EH (cell line): ENCODE measurements at regions not wholly inside any gene's neighbourhood (a gene's known extent, or its start where the extent isn't known, plus 50 kb on each side); places are given as distances from the start of the nearest gene placed in this dataset.
"Not testable (repeated sequence)": the region's sequence is repeated elsewhere in the genome, so short reads cannot be mapped to it uniquely, and the experiment has no call there.

Source experiments
- DNase-seq: peaks from one replicate; pipeline ENCODE4 v3.0.0-alpha.2; 2015; ENCODE audit warnings: low read depth

DNA sequence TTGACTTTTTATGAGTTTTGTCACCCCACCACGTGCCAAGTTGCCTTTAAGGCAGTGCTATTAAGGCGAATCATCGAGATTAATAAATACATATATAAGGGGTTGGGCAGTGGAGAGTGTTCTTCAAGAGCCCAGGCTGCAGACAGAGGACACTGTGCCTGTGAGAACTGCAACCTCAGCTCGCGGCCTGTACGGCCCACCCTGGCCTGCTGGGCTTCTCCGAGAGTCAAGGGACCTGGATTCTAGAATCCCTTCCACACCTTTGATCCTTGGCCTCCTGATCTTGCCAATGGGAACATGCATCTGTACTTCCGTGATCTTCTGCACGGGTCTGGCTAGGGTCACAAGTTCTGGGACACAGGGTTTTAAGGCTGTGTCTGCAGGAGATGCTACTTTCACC is 54.5 kb downstream of the IRX5 start:
- DNase-seq = no peak

DNA sequence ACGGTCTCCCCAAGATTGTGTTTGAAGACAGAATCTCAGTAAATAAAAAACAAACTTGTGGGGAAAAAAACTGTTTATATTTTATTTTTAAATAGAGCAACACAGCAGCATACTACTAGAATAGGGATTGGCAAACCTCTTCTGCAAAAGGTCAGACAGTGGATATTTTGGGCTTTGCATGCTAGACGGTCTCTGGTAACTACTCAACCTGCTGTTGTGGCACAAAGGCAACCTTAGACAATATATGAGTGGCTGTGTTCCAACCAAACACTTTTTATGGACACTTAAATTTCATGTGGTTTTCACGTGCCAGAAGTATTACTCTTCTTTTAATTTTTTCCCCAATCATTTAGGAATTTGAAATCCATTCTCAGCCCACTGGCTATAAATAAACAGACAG is 55.0 kb downstream of the IRX5 start:
- DNase-seq = no peak

DNA sequence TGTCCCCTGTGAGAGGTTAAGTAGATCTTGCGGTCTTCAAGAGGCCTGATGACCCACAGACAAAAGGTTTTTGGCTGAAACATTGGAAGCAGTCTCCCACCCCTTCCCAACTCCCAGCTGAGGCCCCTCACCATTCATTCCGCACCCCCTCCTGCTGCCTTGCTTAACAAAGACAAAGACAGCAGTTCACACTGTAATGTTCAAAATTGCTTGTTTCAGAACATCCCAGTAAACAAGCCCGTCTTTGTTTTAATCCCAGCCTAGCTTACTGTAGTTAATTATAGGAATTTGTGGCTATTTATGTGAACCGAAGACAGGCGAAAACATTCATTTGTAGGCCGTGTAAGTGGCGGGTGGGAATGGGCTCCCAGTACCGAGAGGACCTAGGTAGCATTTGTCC is 55.7 kb downstream of the IRX5 start:
- DNase-seq = no peak

DNA sequence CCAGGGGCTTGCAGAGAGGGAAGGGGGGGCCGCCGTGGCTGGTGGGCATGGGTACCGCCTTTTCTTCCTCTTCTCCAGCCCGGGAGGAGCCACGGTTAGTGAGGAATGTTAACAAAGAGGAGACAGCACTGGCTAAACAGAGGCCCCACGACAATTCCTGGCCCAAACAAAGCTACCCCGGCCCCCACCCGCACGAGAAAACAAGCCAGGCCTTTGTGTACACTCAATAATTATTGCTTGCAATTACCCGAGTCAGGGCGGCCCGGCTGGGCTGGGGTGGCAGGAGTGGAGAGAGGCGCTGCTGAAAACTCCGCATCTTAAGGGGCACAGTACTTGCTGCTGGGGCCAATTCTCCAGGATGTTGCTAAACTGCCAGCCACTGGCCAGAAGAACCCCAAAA is 56.4 kb downstream of the IRX5 start:
- no peak for DNase-seq

DNA sequence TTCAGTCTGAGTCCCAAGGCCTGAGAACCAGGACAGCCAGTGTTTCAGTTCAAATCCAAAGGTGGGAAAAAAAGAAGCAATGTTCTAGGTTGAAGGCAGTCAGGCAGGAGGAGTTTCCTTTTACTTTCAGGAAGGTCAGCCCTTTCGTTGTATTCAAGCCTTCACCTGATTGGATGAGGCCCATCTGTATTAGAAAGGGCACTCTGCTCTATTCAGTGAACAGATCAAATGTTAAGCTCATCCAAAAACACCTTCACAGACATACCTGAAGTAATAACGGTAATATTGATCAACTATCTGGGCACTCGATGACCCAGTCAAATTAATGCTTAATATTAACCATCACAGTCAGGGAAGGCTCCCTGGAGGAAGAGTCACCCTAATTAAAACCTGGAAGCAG is 60.9 kb downstream of the IRX5 start:
- DNase-seq = no peak

DNA sequence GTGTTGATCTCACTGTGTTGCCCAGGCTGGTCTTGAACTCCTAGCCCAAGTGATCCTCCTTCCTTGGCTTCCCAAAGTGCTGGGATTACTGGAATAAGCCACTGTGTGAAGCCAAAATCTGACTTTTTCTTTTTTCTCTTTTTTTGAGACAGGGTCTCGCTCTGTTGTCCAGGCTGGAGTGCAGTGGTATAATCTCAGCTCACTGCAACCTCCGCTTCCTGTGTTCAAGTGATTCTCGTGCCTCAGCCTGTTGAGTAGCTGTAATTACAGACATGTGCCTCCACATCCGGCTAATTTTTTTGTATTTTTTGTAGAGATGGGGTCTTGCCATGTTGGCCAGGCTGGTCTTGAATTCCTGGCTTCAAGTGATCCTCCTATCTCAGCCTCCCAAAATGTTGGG is 61.3 kb downstream of the IRX5 start:
- not testable (repeated sequence) for DNase-seq

DNA sequence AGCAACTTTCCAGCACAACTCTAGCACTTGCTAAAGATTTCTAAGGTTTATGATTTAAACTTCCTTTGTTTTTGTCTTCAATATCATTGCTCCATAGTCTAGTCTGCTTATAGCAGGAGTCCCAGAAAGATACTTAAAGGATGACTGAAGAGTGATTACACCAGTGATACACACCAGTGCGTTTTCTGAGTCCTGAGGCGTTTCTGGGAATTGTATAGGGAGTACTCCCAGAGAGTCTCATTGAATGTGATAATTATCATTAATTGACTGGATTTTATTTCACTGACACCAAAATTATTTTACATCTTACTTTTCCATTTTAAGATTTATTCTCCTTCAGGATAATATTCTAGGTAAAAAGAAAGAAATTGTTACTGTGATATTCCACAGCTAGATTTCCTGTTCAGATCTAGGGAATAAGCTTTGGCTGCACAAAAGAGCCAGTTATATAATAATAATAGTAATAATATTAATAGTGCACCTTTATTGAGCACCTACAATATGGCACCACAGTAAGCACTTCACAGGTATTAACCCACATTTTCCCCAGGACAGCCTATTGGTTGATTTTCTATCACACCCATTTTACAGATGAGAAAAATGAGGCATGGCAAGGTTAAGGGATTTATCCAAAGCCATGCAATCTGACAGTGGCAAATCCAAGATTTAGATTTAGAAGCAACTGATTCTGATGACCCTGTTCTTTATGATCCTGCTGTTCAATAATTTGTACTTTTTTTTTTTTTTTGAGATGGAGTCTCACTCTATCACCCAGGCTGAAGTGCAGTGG is 62.6 kb downstream of the IRX5 start:
- no peak for DNase-seq

DNA sequence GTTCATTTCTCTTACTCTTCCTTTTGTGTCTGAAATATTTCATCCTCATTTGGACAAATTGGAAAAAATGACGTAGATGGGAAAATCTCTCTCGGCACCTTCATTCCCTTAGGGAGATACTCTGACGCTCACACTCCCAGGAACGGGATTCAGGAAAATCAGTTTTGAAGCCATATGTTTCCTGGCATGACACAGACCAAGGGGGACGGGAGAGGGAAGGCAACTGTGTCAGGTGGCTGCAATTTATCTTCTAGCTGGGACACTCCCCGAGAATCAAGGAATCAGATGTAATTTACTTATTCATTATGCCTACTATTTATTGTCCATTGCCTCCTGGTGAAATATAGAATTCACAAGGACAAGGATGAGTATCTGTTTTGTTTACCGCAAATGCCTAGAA is 65.5 kb downstream of the IRX5 start:
- no peak for DNase-seq

DNA sequence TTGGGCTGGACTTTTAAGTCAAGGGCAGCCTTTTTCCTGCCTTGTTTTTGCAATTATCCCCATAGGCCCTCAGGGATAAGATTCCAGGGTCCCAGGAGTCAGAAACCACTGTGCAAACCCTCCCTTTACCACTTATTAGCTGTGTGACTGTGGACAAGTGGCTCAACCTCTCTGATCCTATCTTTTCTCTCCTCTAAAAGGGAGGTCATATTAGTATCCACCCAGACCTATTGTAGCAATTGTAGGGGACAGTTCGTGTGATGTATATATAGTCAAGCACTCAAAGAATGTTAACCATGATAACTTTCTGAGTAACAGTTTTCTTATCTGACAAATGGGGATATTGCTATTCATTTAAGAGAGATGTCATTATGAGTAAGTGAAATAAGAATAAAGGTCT is 68.2 kb downstream of the IRX5 start:
- no peak for DNase-seq

DNA sequence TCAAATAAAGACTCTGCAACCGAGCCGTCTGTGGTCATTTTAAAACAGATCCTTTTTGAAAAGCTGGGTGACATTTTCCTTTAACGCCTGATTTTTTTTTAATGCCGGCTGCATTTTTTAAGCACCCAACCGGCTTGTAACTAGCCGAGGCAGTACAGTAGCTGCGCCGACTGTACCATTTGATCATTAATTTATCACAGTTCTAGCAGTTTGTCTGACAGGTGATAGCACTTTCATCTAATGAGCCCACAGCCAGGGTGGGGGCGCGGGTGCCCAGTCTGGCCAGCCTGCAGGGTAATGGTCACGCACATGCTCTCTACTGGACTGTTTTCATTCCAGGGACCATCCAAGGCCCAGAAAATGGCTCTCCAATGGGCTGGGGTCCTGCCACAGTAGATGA is 68.8 kb downstream of the IRX5 start:
- DNase-seq = no peak

DNA sequence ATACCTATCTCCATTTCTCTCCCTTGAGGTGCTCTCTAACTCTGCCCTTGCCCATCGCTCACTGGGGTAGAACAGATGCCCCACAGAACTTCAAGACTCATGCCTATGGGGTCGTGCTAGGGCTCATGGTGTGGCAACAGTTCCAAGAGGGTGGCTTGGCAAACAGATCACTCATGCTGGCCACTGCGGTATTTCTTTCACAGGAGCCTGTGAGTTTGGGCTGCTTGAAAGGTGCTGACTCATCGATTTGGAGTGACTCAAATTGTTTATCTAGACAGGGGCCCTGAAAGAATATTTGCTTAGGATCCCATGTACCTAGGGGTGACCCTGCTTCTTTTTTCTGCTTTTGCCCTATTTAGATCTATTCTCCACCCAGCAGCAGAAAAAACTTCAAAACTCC is 69.9 kb downstream of the IRX5 start:
- no peak for DNase-seq

DNA sequence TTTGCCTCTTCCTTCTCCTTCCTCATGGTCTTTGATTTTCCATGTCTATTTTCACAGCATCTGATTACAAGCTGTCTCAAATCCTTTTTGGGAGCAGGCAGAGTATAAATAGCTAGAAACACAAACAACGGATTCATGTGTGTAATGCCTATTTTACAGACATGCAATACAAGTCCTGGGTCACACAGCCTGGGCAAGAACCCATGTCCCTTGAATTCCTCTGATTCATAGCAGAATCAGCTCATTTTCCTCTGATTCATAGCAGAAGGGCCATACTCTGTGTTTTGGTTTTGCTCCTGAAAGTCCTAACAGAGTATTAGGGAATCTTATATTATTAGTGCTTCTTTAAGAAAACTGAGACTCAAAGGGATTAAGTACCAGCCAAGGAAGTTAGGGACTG is 71.3 kb downstream of the IRX5 start:
- DNase-seq = peak; percentile 26

DNA sequence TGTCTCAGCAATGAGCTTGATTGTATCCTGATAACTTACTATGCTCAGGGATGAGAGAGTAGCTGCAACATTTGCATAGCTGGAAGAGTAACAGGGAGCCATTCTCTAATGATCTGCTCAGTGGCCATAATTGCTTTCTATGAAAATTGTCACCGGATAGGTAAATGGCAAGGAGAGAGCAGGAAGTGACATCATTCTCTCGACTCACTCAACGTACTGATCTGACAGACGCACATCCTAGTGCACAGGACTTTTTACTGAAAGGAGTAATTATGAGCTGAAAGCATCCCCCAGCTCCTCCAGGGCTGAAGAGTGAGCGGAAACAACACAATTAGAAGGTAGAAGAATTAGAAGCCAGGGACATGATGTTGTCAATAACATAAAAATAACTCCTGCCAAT is 71.8 kb downstream of the IRX5 start:
- no peak for DNase-seq

DNA sequence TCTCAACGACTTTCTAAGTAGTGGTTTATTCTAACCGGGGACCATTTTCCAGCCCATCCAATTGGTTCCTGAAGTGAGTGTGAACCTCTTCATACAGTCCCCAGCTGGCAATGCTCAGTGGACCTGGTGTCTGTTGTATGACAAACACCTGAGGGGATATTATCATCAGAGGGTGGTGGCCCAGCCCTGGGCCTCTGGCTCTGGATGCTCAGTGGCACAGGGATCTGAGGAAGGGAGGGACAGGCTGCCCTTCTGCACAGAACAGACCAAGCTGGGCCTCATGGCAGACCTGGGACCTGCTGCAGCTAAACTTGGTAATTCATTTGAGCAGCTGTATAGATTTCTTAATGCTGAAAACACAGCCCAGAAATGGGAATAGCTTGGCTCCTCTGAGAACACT is 72.6 kb downstream of the IRX5 start:
- no peak for DNase-seq

DNA sequence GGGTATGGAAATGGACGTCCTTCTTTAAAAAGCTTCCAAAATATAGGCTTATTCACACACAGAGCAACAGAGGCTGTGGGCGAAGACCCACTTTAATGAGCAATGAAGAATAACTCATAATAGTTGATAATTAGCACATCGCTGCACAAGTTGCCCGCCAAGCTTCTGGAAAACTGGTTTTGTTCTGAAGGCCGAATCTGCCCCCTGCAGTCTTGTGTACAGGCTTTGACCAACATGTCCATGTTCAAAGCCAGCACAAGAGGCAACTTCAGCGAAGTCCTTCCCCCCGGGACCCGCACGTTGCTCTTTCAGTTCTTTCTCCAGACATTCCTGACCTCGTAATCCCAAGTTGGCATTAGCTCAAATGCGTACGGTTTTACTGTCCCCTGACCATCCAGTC is 73.3 kb downstream of the IRX5 start:
- no peak for DNase-seq

DNA sequence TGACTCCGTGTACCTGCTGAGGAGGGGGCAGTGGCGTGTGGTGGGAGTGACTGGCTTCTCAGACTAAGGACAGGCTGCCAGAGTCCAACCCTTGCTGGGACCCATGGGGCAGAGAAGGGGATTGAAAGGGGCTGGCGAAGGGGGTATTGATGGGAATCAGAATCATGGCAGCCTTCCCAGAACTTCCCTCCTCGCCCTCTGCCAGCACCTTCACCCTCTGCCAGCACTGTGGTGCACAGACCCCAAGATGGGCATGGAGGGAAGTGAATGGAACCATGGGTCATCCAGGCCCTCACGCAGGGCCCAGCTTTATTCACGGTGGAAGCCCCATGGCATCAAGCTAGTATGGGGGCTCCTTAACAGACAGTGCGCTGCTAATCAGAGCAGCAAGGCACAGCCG is 76.8 kb downstream of the IRX5 start:
- DNase-seq = no peak

DNA sequence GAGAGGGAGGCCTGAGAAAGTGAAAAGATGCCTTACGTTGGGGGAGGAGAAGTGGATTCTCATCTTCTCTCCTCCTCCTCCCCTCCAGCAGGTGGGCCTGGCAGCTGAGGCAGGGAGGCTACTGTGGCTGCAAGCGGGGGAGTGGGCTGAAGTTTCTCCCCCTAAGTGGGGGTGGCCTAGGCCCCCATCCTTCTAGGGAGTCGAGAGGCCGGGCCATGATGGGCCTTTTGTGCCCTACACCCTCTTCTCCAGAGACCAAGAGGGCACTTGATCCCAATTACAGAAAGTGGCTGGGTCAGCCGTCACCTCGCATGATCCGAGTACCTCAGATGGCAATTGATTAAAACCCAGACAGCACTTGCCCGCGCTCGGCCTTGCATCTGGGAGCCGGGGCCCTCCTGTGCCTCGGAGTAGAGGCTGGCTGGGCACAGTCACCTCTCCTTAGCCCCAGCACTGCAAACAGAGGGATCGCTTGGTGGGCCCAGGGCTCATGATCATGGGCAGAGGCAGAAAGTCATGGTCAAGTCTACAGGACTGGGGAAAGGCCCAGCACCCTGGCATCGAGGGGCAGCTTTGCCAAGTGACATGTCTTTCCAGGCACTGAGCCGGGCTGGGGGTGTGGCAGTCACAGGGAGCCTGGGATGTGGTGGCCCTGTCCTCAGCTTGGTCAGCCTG is 78.3 kb downstream of the IRX5 start:
- DNase-seq = no peak

DNA sequence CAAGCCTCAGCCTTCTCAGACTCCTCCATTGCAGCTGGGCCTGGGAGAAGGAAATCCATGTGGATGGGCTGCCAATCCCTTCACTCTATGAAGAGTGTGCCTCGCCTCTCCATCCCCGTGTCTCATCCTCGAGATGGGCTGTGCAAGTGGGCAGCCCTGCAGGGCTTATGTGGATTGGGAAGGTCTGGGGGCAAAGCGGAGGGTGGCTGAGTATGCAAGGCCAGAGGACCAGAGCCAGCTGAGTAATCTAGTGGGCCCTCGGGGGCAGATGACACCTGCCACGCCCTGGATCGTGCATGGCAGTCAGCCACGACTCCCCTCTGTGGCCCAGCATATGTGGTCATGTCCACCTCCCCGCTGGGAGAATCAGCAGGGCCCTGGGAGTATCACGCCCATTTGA is 78.9 kb downstream of the IRX5 start:
- DNase-seq = no peak

DNA sequence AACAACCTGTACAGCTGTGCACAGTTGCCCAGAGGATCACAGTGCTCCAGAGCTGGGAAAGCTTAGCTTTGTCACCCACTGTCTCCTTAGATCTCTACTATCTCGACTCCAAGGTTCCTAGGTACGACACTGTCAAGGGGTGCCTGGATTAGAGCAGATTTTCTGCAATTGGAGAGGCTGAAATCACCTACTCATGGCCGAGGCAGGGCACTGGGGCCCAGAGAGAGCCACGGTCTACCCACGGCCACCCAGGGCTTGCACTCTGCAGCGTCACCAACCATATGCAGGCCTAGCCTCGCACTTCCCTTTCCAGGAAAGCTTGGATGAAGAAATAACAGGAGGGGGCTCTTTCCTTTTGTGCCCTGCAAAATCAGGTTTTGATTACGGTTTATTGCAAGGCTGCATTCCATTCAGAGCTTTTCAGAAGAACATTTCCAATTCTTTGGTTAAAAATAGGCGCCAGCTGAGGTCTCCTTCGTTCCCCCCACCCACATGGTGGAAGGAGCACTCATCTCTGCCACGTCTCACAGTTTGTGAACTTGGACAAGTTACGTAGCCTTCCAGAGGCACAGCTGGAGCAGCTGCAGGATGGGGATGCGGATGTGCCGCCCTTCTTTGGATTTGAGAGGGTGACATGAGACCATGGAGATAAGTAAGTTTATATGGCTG is 80.0 kb downstream of the IRX5 start:
- no peak for DNase-seq

DNA sequence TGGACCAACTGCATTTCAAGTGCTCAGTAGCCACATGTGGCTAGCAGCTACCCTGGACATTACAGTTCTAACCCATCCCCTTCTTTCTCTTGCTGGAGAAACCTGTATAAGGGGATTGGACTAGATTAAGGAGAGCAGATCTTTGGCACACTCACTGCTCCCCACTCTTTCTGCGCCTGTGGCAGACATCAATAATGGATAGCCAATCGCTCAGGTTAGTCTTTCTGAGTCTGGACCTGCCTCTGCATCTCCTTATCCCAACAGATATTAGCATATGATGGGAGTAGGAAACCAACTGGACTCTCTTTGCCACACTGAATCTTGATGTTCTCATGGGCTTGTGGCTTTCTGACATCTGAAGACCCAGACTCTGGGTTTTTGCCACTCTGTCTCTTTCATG is 81.7 kb downstream of the IRX5 start:
- DNase-seq = no peak

DNA sequence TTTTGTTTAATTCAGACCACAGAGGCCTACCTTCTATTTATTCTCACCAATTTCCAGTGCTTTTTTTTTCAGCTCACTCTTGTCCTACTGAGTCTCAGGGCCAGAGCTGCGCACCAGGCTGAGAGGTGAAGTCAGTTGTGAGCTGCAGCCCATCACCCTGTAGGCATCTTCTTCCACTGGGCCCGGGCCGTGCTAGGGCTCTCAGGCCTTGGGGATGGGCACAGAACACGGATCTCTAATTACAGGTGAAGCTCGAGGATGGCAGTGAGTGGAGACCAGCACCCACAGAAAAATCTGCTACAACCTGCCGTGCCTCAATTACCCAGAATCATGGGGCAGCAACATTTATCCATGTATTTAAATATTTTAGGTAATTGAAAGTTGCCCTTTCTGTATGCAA is 82.1 kb downstream of the IRX5 start:
- no peak for DNase-seq

DNA sequence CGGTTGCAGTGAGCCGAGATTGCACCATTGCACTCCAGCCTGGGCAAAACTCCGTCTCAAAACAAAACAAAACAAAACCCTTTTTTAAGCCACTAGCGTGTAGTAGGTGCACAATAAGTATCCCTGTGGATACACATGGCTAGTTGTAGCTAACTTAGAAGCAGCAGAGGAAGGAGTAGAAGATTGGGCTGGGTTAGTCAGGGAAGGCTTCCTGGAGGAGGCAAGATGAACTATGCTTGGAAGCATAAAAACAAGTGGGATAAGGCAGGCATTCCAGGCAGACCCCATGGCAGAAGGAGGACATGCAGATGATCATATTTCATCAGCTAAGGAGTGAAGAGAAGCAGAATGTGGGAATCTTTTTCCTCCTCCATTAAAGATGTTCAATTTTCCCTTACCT is 83.4 kb downstream of the IRX5 start:
- DNase-seq = no peak

DNA sequence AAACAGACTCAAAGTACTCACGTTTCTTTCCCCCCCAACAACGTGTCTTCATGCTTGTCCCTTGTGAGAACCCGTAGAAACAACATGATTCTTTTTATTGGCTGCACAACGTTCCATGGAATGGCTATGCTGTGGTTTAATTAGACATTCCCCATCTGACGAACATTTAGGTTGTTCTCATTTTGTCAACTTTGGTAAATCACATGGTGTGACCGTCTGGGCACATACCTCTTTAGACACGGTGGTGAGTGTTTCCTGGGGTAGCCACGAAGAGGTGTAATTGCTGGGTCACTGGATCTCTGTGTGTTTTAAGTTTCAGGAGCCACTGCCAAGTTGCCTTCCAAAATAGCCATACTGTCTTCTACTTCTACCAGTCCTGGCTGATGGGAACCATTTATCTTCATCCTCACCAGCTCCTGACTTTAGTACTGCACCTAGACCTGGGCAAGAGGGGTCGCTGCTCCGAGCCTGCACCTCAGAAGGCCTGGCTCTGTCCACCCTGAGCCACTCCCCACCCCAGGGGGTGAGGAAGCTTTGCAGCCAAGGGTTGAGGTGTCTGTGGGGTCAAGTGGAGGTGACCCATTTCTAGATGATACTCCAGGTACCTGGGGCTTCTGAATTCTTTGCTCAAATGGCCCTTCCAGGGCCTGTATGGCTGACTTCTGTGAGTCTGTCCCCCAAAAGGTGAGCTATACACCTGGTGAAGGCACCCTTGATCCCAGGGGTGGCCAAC is 84.7 kb downstream of the IRX5 start:
- peak; percentile 7 for DNase-seq
